Neuronal stem cell (in vitro differentiated cells): ENCODE measurements at regions not wholly inside any gene's neighbourhood (a gene's known extent, or its start where the extent isn't known, plus 50 kb on each side); places are given as distances from the start of the nearest gene placed in this dataset. TPM values are rescaled to one million over a fixed set of nuclear protein-coding genes. Genes with fewer than 3 reads are reported as not detected.

Source experiments
- small RNA-seq: library from polyadenylated mRNA; stranded (forward); fragments of <200 nt; extraction: miRNeasy Mini kit (QIAGEN cat#:217004); gene quantifications from one replicate; pipeline ENCODE3, GENCODE V24; 2013; ENCODE audit not compliant: insufficient read depth

Small RNAs in the stretch of these regions (small RNA-seq; reads per million reads assigned to genes)
- not detected for gene AL359920.1
